ENCODE measurements at regions not wholly inside any gene's neighbourhood (a gene's known extent, or its start where the extent isn't known, plus 50 kb on each side); places are given as distances from the start of the nearest gene placed in this dataset.

DNA sequence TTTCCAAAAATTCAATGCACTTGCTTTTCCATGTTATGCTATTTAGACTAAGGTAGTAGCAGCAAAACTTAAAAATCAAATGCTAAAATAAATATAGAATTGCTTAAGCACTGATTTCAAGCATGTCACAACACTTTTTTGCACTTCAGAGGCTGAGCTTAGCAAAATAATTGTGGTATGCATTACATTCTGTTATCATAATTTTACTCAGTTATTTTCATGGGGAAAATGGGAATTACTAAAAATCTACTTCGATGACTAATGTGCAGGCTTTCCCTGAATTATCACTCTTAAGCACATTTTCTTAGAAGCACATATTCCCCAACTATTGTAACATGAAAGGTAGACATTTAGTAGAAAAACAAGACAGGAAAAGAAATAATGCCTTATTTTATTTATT is 322.4 kb upstream of the CBLB start:
- intact Hi-C loops (cut with DNase I): no loop called here
- no peak for DNase-seq (ENCODE audit: low spot score)

DNA sequence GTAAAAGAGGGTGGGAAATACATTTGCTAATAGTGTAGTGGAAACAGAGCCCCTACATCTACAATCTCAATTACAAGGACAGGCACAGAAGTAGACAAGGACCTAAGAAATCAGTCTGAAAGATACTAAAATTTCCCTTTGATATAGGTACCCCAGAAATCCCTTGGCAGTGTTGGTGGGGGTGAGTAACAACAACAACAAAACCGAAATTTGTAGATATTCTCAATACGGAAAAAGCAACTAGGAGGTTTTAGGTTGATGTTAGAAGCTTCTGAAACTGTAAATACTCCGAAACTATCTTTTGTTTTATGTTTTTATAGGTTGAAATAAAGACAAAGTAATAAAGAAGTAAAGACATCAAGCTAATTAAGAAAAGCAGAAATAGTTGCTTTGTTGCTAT is 323.1 kb upstream of the CBLB start:
- DNase-seq (ENCODE audit: low spot score): no peak
- intact Hi-C loops (cut with DNase I): no loop called here

- intact Hi-C loops (cut with DNase I): no loop called here
- DNase-seq (ENCODE audit: low spot score): no peak
Observed at GRCh38 chr3:106193876-106194275, 325.1 kb upstream of the CBLB start.

- DNase-seq (ENCODE audit: low spot score): no peak
- intact Hi-C loops (cut with DNase I): no loop called here
Observed at GRCh38 chr3:106194726-106195125, 325.9 kb upstream of the CBLB start.

- intact Hi-C loops (cut with DNase I): no loop called here
- DNase-seq (ENCODE audit: low spot score): no peak
Observed at GRCh38 chr3:106197532-106198194, 328.9 kb upstream of the CBLB start.

DNA sequence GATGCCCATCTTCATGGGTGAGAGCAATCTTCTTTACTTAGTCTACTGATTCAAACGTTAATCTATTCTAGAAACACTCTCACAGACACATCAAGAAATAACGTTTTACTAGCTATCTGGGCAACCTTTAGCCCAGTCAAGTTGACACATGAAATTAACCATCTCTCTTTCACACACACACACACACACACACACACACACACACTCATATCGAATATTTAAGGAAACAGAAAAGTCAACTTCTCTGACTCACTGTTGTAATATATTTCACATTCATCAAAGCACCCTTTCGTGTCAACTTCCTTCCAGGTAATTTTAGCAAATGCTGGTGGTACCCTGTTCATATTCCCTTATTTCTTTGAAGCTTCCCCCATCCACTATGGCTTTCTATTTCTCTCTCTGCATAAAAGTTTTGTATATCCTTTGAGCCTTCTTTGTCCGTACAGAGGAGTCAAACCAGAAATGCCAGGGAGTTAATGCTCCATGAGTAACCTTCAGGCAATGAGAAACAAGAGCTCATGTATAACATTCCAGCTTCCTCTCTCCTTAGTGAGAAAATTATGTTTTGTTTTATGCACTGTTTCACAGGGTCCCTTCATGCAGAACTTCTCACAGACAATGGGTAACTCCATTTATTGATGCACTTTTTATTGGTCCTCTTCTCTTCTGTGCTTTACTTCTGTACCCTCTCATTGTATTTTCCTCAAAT is 335.5 kb upstream of the CBLB start:
- intact Hi-C loops (cut with DNase I): loop anchor here (10.0 kb wide), 1 partner anchor 270 kb away; no protein-coding TSS in a partner anchor
- no peak for DNase-seq (ENCODE audit: low spot score)

GRCh38 chr3:106206146-106206545 is 337.3 kb upstream of the CBLB start:
- intact Hi-C loops (cut with DNase I): loop anchor here (10.0 kb wide), 1 partner anchor 271 kb away; no protein-coding TSS in a partner anchor
- DNase-seq (ENCODE audit: low spot score): no peak

GRCh38 chr3:106206613-106207012 is 337.8 kb upstream of the CBLB start:
- no peak for DNase-seq (ENCODE audit: low spot score)
- intact Hi-C loops (cut with DNase I): loop anchor here (10.0 kb wide), 1 partner anchor 272 kb away; no protein-coding TSS in a partner anchor

GRCh38 chr3:106208251-106208650 is 339.4 kb upstream of the CBLB start:
- DNase-seq (ENCODE audit: low spot score): no peak
- intact Hi-C loops (cut with DNase I): loop anchor here (10.0 kb wide), 1 partner anchor 273 kb away; no protein-coding TSS in a partner anchor

GRCh38 chr3:106208967-106209366 is 340.2 kb upstream of the CBLB start:
- DNase-seq (ENCODE audit: low spot score): no peak
- intact Hi-C loops (cut with DNase I): loop anchor here (10.0 kb wide), 1 partner anchor 274 kb away; no protein-coding TSS in a partner anchor

DNA sequence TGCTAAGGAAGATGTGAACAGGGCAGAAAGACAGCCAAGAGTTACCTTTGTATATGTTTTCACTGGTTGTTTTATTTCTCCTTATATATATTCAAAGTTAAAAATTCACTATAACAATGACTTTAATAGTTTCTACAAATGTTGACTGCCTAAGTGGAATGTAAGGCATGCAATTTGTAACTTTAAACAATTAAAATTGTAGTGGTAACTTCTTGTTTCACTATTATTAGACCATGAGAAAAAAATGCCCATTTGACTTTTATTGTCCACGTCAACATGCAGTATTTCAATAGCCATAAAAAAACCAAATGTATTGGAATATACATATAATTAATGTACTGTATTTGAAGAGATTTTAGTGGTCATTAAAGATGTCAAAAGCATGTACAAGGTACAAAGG is 340.7 kb upstream of the CBLB start:
- no peak for DNase-seq (ENCODE audit: low spot score)
- intact Hi-C loops (cut with DNase I): loop anchor here (10.0 kb wide), 1 partner anchor 275 kb away; no protein-coding TSS in a partner anchor

GRCh38 chr3:106210923-106211322 is 342.1 kb upstream of the CBLB start:
- intact Hi-C loops (cut with DNase I): loop anchor here (10.0 kb wide), 1 partner anchor 526 kb away; no protein-coding TSS in a partner anchor
- DNase-seq (ENCODE audit: low spot score): no peak

- intact Hi-C loops (cut with DNase I): loop anchor here (10.0 kb wide), 1 partner anchor 528 kb away; no protein-coding TSS in a partner anchor
- no peak for DNase-seq (ENCODE audit: low spot score)
Observed at GRCh38 chr3:106212665-106213222, 343.9 kb upstream of the CBLB start.

DNA sequence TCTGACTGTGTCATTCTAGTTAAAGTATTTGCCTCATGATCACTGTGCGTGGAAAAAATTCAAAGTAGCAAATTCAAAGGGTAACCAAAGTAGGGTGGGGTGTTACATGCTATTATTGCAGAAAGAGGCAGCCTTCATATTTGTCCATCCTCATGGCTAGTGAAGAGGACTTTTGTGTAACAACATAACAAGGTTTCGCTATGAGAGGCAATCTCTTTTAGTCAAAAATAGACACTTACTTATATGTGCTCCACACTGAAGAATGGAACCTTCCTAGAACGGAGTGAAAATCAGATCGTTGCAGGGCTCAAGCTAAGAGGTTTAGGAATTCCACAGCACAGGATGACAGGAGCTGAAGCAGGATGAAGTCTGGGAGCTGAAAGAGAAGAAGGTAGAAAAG is 345.1 kb upstream of the CBLB start:
- no peak for DNase-seq (ENCODE audit: low spot score)
- intact Hi-C loops (cut with DNase I): loop anchor here (10.0 kb wide), 1 partner anchor 529 kb away; no protein-coding TSS in a partner anchor

GRCh38 chr3:106214641-106215040 is 345.8 kb upstream of the CBLB start:
- no peak for DNase-seq (ENCODE audit: low spot score)
- intact Hi-C loops (cut with DNase I): loop anchor here (10.0 kb wide), 1 partner anchor 530 kb away; no protein-coding TSS in a partner anchor

- no peak for DNase-seq (ENCODE audit: low spot score)
- intact Hi-C loops (cut with DNase I): loop anchor here (10.0 kb wide), 1 partner anchor 530 kb away; no protein-coding TSS in a partner anchor
Observed at GRCh38 chr3:106215047-106215446, 346.2 kb upstream of the CBLB start.

GRCh38 chr3:106217745-106218144 is 348.9 kb upstream of the CBLB start:
- intact Hi-C loops (cut with DNase I): loop anchor here (10.0 kb wide), 1 partner anchor 533 kb away; no protein-coding TSS in a partner anchor
- no peak for DNase-seq (ENCODE audit: low spot score)

DNA sequence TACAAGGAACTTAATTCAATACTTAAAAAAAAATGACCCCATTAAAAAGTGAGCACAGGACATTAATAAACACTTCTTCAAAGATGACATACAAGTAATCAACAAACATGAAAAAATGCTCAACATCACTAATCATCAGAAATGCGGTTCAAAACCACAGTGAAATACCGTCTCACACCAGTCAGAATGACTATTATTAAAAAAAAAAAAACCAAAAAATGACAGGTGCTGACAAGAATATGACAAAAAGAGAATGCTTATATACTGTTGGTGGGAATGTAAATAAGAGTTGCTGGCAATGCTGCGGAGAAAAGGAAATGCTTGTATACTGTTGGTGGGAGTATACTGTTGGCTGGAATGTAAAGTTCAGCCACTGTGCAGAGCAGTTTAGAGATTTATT is 358.3 kb upstream of the CBLB start:
- no peak for DNase-seq (ENCODE audit: low spot score)
- intact Hi-C loops (cut with DNase I): no loop called here

DNA sequence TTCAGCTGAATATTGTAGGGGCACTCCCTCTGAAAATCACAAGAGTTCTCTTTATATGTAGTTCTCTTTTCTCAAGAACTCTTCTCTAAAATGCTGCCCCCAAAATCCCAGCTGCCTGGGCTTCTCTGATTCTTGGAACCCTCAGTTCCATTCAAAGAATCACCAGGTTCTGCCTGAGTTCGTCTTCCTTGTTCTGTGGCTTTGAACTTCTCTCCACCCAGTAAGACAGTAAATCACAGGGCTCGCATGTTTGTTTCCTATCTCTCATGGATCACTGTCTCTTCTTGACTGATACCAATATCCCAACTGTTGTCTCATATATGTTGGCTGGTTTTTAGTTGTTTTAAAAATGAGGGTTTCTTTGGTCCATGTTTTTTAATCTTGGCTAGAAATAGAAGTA is 359.5 kb upstream of the CBLB start:
- intact Hi-C loops (cut with DNase I): no loop called here
- DNase-seq (ENCODE audit: low spot score): no peak

Data from cardiac septum (tissue), 1 donor.